ENCODE measurements at regions not wholly inside any gene's neighbourhood (a gene's known extent, or its start where the extent isn't known, plus 50 kb on each side); places are given as distances from the start of the nearest gene placed in this dataset.
"Not testable (repeated sequence)": the region's sequence is repeated elsewhere in the genome, so short reads cannot be mapped to it uniquely, and the experiment has no call there.

GRCh38 chr17:16853661-16854320 is 118.1 kb downstream of the TNFRSF13B start:
- no peak for TF ChIP-seq CTCF (IDR thresholded peaks at IDR 0.05; ENCODE audit: partially characterized antibody, unreplicated experiment)
- H3K27me3 Mint-ChIP-seq (ENCODE audit: unreplicated experiment) = peaks cover 4% of the 10 kb centered on the region
- no peak for DNase-seq
- no peak overlapping the region for H3K4me3 Mint-ChIP-seq (ENCODE audit: unreplicated experiment)
- H3K27ac Mint-ChIP-seq (ENCODE audit: unreplicated experiment) = no peak overlapping the region
- peaks cover 6% of the 10 kb centered on the region for H3K4me1 Mint-ChIP-seq (ENCODE audit: low read depth, unreplicated experiment)
- H3K9me3 Mint-ChIP-seq (ENCODE audit: unreplicated experiment) = peaks cover 4% of the 10 kb centered on the region
- H3K36me3 Mint-ChIP-seq (ENCODE audit: unreplicated experiment) = no peaks in the 10 kb centered on the region

GRCh38 chr17:16849861-16850260 is 122.1 kb downstream of the TNFRSF13B start:
- H3K4me1 Mint-ChIP-seq (ENCODE audit: low read depth, unreplicated experiment); H3K4me3 Mint-ChIP-seq (ENCODE audit: unreplicated experiment); H3K27ac Mint-ChIP-seq (ENCODE audit: unreplicated experiment); H3K9me3 Mint-ChIP-seq (ENCODE audit: unreplicated experiment); H3K27me3 Mint-ChIP-seq (ENCODE audit: unreplicated experiment); DNase-seq; H3K36me3 Mint-ChIP-seq (ENCODE audit: unreplicated experiment): not testable (repeated sequence)

- DNase-seq; H3K27me3 Mint-ChIP-seq (ENCODE audit: unreplicated experiment); H3K36me3 Mint-ChIP-seq (ENCODE audit: unreplicated experiment); H3K4me3 Mint-ChIP-seq (ENCODE audit: unreplicated experiment); H3K9me3 Mint-ChIP-seq (ENCODE audit: unreplicated experiment); H3K4me1 Mint-ChIP-seq (ENCODE audit: low read depth, unreplicated experiment); H3K27ac Mint-ChIP-seq (ENCODE audit: unreplicated experiment): not testable (repeated sequence)
Observed at GRCh38 chr17:16848997-16849396, 122.9 kb downstream of the TNFRSF13B start.

GRCh38 chr17:16845098-16845497 is 126.8 kb downstream of the TNFRSF13B start:
- H3K27me3 Mint-ChIP-seq (ENCODE audit: unreplicated experiment); H3K9me3 Mint-ChIP-seq (ENCODE audit: unreplicated experiment); DNase-seq; H3K4me1 Mint-ChIP-seq (ENCODE audit: low read depth, unreplicated experiment); H3K4me3 Mint-ChIP-seq (ENCODE audit: unreplicated experiment); H3K36me3 Mint-ChIP-seq (ENCODE audit: unreplicated experiment); H3K27ac Mint-ChIP-seq (ENCODE audit: unreplicated experiment): not testable (repeated sequence)

GRCh38 chr17:16844669-16845068 is 127.2 kb downstream of the TNFRSF13B start:
- not testable (repeated sequence) for H3K27ac Mint-ChIP-seq (ENCODE audit: unreplicated experiment); H3K27me3 Mint-ChIP-seq (ENCODE audit: unreplicated experiment); H3K9me3 Mint-ChIP-seq (ENCODE audit: unreplicated experiment); DNase-seq; H3K36me3 Mint-ChIP-seq (ENCODE audit: unreplicated experiment); H3K4me3 Mint-ChIP-seq (ENCODE audit: unreplicated experiment); H3K4me1 Mint-ChIP-seq (ENCODE audit: low read depth, unreplicated experiment)

- not testable (repeated sequence) for H3K36me3 Mint-ChIP-seq (ENCODE audit: unreplicated experiment); H3K4me3 Mint-ChIP-seq (ENCODE audit: unreplicated experiment); DNase-seq; H3K9me3 Mint-ChIP-seq (ENCODE audit: unreplicated experiment); H3K4me1 Mint-ChIP-seq (ENCODE audit: low read depth, unreplicated experiment); H3K27me3 Mint-ChIP-seq (ENCODE audit: unreplicated experiment); H3K27ac Mint-ChIP-seq (ENCODE audit: unreplicated experiment)
Observed at GRCh38 chr17:16843511-16843910, 128.4 kb downstream of the TNFRSF13B start.

- not testable (repeated sequence) for H3K36me3 Mint-ChIP-seq (ENCODE audit: unreplicated experiment); H3K27ac Mint-ChIP-seq (ENCODE audit: unreplicated experiment)
Observed at GRCh38 chr17:16842346-16842745, 129.6 kb downstream of the TNFRSF13B start.

GRCh38 chr17:16841896-16842295 is 130.0 kb downstream of the TNFRSF13B start:
- not testable (repeated sequence) for H3K4me3 Mint-ChIP-seq (ENCODE audit: unreplicated experiment); H3K27me3 Mint-ChIP-seq (ENCODE audit: unreplicated experiment)

More at GRCh38 chr17:16842346-16842745, 129.6 kb downstream of the TNFRSF13B start:
- not testable (repeated sequence) for H3K27me3 Mint-ChIP-seq (ENCODE audit: unreplicated experiment); H3K4me1 Mint-ChIP-seq (ENCODE audit: low read depth, unreplicated experiment); DNase-seq; H3K4me3 Mint-ChIP-seq (ENCODE audit: unreplicated experiment); H3K9me3 Mint-ChIP-seq (ENCODE audit: unreplicated experiment)

GRCh38 chr17:16840219-16840618 is 131.7 kb downstream of the TNFRSF13B start:
- not testable (repeated sequence) for H3K27me3 Mint-ChIP-seq (ENCODE audit: unreplicated experiment); H3K27ac Mint-ChIP-seq (ENCODE audit: unreplicated experiment); H3K36me3 Mint-ChIP-seq (ENCODE audit: unreplicated experiment); H3K4me3 Mint-ChIP-seq (ENCODE audit: unreplicated experiment); DNase-seq; H3K4me1 Mint-ChIP-seq (ENCODE audit: low read depth, unreplicated experiment); H3K9me3 Mint-ChIP-seq (ENCODE audit: unreplicated experiment)

More at GRCh38 chr17:16841896-16842295, 130.0 kb downstream of the TNFRSF13B start:
- not testable (repeated sequence) for H3K9me3 Mint-ChIP-seq (ENCODE audit: unreplicated experiment); H3K27ac Mint-ChIP-seq (ENCODE audit: unreplicated experiment); H3K4me1 Mint-ChIP-seq (ENCODE audit: low read depth, unreplicated experiment); H3K36me3 Mint-ChIP-seq (ENCODE audit: unreplicated experiment); DNase-seq

- H3K27ac Mint-ChIP-seq (ENCODE audit: unreplicated experiment); H3K4me1 Mint-ChIP-seq (ENCODE audit: low read depth, unreplicated experiment); H3K27me3 Mint-ChIP-seq (ENCODE audit: unreplicated experiment); DNase-seq; H3K4me3 Mint-ChIP-seq (ENCODE audit: unreplicated experiment); H3K36me3 Mint-ChIP-seq (ENCODE audit: unreplicated experiment); H3K9me3 Mint-ChIP-seq (ENCODE audit: unreplicated experiment): not testable (repeated sequence)
Observed at GRCh38 chr17:16839242-16840175, 132.4 kb downstream of the TNFRSF13B start.

GRCh38 chr17:16838795-16839194 is 133.1 kb downstream of the TNFRSF13B start:
- H3K27me3 Mint-ChIP-seq (ENCODE audit: unreplicated experiment); H3K4me1 Mint-ChIP-seq (ENCODE audit: low read depth, unreplicated experiment); H3K9me3 Mint-ChIP-seq (ENCODE audit: unreplicated experiment); H3K36me3 Mint-ChIP-seq (ENCODE audit: unreplicated experiment); H3K4me3 Mint-ChIP-seq (ENCODE audit: unreplicated experiment); H3K27ac Mint-ChIP-seq (ENCODE audit: unreplicated experiment); DNase-seq: not testable (repeated sequence)

Measured in glutamatergic neuron (in vitro differentiated cells).